Endothelial cell of umbilical vein (primary cell): ENCODE measurements at regions not wholly inside any gene's neighbourhood (a gene's known extent, or its start where the extent isn't known, plus 50 kb on each side); places are given as distances from the start of the nearest gene placed in this dataset.

ENCODE experiments used
- EZH2 ChIP-seq: IDR thresholded peaks from 2 replicates; pipeline ENCODE4 v1.6.1; 2012; ENCODE audit warnings: borderline replicate concordance, low read depth, mild to moderate bottlenecking, moderate library complexity, low read length, inconsistent platforms; ENCODE audit not compliant: severe bottlenecking
- TF ChIP-seq, protein P1 (sequence below), 2 donors: IDR thresholded peaks; 1 replicate in 1 of 2; 2 replicates in 1 of 2; pipeline ENCODE4 v1.5.1; 2011; ENCODE audit warnings: low read length in 2 of 2, mild to moderate bottlenecking in 2 of 2, moderate library complexity in 2 of 2, control low read depth in 1 of 2, inconsistent platforms in 1 of 2, low read depth in 1 of 2; ENCODE audit not compliant: insufficient read depth in 1 of 2; ENCODE audit errors: extremely low read depth in 1 of 2

DNA sequence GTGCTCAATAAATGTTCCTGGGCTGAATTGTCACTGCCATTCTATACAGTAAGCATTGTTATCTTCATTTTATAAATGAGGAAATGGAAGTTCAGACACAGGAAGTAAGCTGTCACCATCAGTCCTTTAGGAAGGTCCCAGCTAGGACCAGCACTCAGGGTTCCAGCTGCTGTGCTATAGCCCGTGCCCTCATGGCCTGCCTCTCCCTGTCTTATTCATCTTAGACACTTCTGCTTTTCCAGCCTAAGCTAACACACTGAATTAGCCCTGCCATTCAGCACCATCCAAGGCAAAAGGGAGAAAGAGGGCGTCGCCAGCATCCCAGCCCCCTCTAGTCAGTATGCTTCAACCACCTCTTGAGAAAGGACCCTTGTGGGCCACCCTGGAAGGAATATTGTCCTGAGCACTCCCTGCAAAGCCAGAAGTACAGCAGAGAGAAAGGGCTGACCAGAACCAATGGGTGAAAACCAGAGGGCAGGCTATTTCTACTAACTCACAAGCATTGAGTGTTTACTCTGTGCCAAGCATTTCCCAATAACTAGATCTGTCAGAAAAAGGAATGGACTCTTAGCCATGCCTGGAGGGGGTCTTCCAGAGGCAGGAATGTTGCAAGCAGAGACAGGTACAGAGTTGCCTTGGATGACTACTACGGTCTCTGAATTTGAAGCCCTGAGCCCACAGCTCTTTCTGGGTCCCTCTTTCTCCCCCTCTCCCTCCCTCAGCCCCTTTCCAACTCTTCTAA is 77.9 kb upstream of the NFIA start:
- TF ChIP-seq, protein P1, sequence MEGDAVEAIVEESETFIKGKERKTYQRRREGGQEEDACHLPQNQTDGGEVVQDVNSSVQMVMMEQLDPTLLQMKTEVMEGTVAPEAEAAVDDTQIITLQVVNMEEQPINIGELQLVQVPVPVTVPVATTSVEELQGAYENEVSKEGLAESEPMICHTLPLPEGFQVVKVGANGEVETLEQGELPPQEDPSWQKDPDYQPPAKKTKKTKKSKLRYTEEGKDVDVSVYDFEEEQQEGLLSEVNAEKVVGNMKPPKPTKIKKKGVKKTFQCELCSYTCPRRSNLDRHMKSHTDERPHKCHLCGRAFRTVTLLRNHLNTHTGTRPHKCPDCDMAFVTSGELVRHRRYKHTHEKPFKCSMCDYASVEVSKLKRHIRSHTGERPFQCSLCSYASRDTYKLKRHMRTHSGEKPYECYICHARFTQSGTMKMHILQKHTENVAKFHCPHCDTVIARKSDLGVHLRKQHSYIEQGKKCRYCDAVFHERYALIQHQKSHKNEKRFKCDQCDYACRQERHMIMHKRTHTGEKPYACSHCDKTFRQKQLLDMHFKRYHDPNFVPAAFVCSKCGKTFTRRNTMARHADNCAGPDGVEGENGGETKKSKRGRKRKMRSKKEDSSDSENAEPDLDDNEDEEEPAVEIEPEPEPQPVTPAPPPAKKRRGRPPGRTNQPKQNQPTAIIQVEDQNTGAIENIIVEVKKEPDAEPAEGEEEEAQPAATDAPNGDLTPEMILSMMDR (IDR thresholded peaks at IDR 0.05; ENCODE audit: extremely low read depth in 1 of 2, insufficient read depth in 1 of 2, low read depth in 1 of 2, low read length in 2 of 2) = no peak
- TF ChIP-seq EZH2 = no peak
